CD4-positive, alpha-beta T cell treated with Interferon gamma for 1 hour (primary cell): ENCODE measurements at regions not wholly inside any gene's neighbourhood (a gene's known extent, or its start where the extent isn't known, plus 50 kb on each side); places are given as distances from the start of the nearest gene placed in this dataset.

Experiments used
- DNase-seq: peaks from one replicate; pipeline ENCODE4 v3.0.0-alpha.2; 2020

DNA sequence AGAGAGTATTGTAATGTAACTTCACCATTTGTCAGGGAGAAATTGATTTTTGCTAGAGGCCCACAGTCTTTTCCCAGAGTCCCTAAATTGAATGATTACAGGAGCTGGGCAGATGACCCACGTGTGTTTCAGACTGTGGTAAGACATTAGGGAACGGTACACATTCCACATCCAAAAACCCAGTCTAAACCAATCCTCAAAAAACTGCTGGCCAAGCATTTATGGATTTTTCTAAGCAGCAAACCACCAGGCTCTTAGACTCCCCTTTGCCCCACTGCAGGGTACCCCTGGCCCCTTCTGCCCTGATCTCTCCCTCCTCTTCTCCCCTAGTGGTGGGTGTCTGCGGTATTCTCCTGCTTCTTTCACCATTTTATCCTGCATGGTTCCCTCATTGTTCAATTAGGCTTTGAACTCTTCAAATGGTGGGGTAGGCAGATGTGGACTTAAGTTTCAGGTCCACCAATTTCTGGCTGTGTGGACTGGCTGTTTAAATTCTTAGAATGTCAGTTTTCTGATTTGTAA, 135.5 kb upstream of the SORCS3 start:
- DNase-seq: no peak

DNA sequence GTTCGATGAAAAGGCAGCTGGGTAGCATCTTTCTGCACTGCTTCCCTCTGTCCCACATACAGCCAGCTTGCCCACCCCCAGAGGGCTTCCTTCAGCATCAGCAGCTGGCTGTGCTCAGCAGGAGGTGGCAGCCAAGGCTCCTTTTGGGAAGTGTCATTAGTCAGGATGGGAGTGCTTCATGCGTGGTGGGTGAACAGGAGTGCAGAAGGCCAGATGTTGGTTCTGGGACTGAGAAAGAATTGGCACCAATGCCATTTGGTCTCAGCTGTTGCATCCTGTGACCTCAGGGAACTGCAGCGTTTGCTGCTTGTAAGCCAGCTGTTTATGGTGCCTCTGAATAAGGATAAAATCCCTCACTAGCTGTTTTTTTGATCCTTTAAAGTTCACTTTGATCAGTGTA, 131.1 kb upstream of the SORCS3 start:
- no peak for DNase-seq

DNA sequence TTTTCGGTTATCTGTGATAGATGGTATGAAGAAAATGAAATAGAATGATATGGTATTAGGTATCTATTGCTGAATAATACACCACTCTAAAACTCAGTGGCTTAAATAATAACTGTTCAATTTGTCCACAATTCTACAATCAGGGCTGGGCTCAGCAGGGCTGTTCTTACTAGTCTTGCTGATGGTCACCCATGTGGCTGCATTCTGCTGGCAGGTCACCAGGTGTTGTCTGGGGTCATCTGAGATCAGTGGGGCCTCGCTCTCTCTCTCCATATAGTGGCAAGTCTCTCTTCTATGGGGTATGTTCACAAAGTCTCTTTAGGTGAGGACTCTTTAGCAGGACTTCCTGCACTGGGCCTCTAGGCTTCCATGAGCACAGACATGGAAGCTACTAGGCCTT, 130.4 kb upstream of the SORCS3 start:
- no peak for DNase-seq

DNA sequence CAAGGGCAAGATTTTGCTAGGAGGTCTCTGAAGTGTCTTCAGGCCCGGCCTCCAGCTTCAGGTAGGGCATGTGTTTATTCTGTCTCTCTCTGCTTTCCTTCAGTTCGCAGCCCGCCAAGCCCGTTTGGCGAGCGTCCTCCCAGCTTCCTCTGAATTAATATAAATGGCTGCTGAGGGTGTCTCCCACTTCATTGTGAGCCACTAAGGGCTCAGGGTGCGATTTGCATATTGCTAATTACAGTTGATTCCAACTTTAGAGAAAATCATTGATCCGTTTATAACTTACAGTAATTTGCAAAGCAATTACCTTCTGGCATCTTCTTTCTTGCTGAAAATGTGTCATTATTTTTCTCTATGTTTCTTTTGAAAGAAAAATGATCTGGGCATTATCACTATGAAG, 128.3 kb upstream of the SORCS3 start:
- DNase-seq: no peak

DNA sequence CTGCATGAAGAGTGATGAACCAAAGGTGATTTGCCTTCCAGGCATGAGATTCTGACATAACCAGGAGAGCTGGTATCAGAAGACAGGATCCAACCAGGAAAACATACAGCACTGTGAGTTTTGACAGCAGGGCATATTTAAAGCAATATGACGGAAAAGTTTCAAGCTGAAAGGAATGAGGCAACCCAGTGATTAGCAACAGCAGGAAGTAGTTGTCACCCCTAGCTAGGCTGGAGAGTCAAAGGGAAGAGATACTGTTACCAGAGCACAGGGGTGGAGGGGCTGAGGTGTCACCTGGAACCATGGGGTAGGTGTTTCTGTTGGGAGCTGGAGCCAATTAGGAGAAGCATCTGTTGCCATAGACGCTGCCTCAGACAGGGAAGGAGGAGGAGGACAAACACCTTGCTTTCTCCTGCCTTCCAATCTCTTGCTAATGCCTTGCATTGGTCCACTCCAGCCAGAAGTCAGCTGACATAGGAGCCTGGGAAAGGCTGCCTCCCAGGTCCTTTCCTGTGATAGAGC, 125.4 kb upstream of the SORCS3 start:
- DNase-seq: no peak

DNA sequence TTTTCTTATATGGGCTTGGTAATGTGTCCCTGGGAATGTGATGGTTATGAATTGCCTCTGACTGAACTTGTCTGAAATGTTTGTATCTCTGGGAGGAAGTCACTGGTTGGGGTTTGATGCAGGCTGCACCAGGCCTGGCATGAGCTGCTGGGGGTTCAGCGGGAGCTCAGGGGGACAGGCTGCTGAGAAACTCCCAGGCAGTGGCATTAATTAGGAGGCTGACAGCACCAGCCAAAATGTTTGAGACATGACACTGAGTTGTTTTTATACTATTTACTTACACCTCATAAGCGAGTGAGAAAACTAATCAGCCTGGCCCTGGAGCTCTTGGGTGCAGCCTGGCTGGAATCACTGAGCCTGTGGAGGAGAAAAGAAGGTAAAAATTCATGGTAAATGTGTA, 124.1 kb upstream of the SORCS3 start:
- no peak for DNase-seq

DNA sequence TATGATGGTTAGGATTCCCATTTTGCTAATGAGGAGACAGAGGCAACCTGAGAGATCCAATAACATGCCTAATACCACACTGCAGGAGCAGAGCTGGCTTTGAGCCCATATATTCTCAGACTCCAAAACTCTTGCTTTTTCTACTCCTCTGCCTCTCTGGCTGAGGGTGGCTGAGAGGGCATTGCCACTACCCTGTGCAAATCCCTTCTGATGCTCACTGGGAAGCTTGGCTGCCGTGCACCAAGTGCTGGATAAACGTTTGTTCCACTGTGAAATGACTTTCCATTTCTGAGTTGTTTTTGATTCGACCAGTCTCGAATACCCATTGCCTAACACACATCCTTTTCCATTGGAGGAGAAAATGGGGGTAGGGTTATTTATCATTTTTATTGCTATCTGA, 123.1 kb upstream of the SORCS3 start:
- no peak for DNase-seq

DNA sequence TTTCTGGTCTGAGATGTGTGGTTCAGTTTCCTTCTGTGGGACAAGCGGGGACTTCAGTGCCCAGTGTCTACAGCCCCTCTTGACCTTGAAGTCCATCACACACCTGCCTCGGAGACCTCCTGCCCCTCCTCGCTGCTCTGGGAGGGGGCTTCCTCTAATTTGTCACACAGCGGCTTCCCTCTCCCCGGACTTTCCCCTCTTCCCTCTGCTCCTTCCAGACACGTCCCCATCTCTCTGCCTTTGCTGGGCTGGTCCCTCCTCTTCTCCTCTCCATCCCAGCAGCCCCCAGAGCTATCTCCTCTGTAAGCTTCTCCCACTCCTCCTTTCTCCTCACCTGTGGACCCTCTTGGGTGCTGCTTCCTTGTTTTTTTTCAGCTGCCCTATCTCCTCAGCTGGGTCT, 122.2 kb upstream of the SORCS3 start:
- DNase-seq: no peak

DNA sequence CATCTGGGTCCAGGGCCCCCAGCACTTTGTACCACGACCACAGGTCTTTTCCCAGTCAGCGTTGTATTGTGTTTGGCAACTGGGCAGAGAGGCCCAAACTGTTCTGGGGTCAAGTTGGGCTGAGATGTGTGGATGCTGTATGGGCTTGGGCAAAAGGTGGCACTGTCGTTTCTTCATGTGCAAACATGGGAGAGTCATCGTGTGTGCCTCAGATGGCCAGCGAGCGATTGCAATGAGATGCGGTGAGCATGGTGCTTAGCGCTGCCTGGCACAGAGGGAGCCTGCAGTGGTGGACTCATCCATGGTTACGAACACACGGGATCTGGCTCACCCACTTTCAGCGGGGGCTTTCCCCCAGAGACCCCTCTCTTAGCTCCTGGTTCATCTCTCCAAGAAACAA, 120.4 kb upstream of the SORCS3 start:
- no peak for DNase-seq

DNA sequence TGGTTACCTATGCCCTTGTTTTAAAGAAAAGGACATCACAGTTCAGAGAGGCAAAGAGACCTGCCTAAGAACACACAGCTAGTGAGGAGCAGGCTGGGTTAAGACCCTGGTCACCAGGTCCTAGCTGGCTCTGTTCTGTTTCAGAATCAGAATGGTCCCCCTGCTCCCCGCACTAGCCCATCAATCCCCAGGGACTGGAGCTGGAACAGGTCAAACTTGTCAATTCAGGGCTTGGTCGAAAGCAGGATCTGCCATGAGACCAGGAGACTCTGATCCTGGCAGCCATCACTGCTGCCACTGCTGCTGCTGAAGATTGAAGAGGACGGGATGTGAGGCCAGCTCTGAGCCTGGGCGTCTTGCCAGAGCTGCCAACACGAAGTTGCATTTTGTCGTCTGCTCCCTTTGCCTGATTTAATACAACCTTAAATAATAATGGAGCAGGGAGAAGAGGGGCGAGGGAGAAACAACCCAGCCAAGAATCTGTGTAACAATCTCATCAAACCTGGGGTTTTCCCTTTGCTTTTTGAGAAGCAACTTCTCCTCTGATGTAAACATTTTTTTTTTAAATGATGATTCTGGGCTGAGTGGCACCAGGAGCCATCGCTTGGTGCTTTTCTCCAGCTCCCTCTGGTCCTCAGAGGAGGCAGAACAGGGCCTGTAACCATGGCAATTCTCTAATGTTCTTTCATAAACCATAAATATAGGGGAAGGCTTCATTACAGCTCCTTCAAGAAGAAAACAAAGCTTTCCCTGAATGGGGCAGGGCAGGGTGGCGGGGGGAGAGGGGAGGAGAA, 119.0 kb upstream of the SORCS3 start:
- no peak for DNase-seq

DNA sequence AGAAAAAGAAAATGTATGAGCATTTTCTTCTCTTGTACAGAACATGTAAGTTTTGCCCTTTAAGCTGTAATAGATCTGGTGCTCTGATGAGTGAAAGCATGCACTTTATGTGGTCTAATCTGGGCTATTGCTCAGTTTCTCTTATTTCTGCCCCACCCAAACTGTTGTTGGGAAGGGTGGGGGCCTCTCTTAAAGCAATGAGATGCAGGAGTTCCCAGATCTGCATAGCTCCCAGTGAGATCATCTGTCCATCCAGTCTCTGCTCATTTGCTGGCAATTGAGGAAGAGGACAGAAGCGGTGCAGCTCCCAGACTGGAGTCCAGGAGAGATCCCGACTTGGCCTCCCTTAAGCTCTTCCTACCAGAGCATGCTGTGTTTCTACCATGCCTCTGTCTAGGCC, 114.9 kb upstream of the SORCS3 start:
- no peak for DNase-seq

DNA sequence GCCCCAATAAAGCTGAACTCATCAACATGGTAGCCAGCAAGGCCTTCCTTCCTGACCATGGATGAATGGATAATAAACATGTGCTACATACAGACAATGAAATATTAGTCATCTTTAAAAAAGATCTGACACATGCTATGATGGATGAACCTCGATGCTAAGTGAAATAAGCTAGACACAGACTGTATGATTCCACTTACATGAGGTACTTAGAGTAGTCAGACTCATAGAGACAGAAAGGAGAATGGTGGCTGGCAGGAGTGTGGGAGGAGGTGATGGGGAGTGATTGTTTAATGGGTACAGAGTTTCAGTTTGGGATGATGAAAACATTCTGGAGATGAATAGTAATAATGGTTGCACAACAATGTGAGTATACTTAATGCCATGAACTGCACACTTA, 114.1 kb upstream of the SORCS3 start:
- no peak for DNase-seq

DNA sequence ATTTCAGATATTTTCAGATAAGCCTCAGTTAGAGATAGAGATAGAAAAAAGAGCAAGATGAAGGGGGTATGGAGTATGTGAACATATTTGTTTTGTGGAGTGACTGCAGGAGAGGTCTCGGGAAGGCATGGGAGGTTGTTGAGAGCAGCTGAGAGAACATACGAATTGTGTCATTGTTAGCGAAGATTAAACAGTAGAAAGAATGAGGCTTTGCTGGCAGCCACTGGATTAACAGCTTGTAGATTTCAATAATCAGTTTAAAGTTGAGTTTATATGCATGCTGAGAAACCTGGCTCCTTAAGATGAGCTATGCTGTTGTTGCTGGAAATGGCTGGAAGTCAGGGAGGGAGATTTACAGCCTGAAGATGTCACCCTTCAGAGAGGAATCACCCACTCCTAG, 100.9 kb upstream of the SORCS3 start:
- DNase-seq: no peak

DNA sequence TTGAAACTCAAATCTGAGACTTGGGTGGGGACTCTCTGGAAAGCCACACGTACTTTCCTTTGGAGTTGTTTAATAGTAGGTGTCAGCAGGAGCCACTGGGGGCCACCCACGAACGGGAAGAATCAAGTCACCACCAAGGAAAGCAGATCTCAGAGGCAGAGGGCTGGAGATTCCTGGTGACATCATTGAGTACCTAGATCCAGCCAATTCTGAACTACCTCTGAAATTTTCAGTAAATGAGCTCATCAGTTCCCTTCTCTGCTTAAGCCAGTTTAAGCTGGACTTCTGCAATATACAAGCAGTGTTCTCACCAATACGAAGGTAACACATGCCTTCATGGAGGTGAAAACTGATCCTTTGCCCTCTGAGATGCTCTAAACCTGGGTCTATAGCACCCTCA, 99.3 kb upstream of the SORCS3 start:
- DNase-seq: no peak

DNA sequence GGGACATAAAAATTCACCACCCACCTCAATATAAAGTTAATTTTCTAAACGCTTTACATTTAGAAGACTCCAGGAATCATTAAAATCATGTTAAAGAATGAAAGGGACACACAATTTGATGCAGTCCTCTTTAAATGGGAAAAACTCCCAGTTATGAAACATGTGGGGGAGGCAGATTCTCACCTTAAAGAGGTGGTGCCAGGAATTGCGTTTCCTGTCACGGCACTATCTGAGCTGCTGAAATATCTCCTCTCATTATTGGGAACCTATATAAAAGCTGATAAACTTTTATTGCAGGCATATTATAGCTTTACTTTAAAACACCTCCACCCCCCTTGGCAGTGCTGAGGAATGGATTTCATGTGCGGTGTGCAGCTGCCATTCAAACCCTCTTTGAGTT, 94.8 kb upstream of the SORCS3 start:
- DNase-seq: no peak

DNA sequence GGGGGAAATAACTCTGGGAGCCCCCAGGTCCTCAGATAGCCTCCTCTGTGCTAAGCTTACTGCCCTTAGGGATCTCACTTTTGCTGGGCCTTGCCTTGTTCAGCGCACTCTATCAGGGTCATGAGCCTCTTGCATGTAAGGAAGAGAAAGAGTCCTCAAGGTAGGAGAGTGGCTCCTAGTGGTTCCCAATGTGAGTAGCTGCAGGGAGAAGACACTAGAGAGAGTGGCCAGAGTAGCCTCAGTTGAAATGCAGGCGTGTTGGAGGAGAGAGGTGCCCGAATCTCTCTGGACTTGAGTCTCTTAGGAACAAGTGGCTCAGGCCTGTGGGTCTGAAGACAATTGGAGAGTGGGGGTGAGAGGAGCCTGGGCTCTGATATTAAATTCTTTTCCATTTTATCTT, 94.3 kb upstream of the SORCS3 start:
- DNase-seq: no peak

DNA sequence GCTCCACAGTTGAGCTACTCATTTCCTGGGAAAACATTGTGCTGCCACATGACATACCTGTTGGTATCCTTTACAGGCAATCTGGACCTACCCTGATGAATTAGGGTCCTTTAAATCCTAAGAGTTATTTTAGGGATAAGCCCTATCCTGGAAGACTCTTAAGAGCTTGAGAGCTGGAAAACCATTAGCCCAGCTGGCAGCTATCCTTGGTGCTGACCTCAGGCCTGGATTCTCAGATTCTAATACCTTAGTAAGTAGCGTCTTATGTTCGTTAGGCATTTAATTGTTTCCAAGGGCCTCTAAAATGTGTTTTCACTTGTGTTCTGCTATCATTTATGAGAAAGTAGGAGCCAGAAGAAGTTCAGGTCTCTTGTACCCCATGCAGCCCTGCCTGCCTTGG, 93.0 kb upstream of the SORCS3 start:
- DNase-seq: no peak

DNA sequence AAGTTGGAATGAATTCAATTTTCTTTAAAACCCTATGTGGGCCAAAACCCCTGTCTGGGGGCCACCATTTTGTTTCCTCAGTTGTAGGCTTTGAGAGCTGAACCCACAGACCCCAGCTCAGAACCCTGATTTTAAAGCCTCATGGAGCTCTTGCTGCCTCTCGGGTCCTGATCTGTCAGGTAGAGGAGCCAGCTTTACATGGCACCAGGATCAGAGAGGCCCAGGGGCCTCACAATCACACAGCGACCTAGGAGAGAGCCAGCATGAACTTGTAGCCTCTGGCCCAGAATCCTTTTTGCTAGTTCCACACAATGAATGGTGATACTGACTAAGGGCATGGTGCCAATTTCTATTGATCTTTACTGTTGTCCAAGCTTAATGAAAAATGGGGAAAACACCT, 84.3 kb upstream of the SORCS3 start:
- DNase-seq: no peak

DNA sequence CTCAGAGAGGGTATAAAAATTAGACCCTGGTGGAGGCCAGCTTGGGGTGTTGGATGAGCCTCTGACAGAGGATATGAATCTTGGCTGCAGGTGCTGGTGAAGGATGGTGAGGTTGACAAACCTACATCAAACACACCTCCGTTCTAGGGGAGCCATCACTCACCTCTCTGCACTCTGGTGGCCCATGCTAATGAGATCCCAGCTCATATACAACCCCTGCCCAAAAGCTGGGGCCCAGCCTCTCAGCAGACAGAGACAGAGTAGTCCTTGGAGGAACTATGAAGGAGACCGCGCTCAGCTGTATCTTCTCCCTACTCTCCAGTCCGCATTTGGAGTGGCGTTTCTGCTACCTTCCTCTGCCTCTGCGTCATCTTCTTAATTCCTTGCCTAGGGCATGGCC, 83.1 kb upstream of the SORCS3 start:
- DNase-seq: no peak

DNA sequence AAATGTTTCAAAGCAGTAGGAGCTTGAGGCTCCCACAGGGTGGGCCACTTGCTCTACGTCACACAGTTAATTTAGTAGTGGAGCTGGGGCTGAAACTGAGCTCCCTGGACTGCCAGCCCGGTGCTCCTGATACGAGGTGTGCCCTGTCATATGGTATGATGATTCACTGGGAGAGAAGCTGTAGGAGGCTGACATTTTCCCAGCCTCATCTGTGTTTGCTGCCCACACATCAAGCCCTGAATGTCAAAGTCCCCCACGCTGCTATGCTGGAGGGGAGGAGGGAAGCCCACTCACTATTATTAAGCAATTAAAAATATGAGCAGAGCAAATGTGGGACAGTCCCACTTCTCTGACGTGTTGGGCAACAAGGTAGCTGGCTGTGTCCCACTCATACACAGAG, 81.2 kb upstream of the SORCS3 start:
- DNase-seq: no peak

DNA sequence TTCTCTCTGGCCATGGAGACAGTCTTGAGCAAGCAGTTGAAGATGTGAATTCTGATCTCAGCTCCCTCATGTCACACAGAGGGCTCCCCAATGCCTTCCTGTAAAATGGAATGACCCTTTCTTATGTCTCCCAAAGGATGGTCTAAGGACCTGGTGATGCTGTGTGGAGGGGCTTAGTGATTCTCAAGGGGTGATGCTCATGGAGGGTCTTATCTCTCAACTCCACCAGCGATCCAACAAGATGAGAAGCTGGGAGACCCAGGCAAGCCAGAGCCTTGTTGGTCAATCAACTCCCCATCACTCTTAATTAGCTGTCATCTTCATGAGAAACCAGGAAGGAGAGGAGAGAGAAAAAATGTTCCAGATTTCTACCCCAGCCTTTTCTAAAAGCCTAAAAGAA, 78.0 kb upstream of the SORCS3 start:
- DNase-seq: no peak

DNA sequence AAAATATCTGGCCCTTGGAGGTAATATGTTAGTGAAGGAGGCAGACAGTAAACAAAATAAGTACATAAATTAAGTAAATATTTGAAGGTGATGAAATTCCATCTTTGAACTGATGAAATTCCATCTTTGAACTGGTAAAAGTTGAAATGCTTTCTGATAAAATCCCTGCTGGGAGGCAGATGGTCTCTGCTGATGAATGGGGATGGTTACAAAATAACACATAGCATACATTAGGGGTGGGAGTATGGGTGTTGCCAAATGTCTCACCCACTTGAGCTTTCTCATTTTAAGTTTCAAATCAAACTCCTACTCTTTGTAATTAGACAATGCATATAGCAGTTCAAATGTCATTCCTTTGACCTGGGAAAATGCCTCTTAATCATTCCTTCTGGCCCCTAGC, 77.5 kb upstream of the SORCS3 start:
- no peak for DNase-seq

DNA sequence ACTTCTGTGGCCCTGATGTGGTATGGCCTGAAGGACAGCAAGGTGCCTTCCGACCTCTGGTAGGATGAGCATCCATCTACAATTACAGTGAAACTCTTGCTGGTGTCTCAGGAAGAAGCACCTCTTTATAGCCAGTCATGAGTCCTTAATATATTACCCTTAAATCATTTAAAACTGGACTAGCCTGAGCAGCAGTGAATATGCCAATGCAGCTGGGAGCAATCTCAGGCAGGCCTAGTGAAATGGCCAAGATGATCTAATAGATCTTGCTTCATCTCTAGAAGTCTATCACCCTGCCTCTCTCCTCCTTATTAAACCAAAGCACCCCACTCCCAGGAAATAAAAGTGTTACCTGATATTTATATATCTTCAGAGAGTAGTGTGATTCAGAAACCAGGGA, 66.7 kb upstream of the SORCS3 start:
- DNase-seq: no peak

DNA sequence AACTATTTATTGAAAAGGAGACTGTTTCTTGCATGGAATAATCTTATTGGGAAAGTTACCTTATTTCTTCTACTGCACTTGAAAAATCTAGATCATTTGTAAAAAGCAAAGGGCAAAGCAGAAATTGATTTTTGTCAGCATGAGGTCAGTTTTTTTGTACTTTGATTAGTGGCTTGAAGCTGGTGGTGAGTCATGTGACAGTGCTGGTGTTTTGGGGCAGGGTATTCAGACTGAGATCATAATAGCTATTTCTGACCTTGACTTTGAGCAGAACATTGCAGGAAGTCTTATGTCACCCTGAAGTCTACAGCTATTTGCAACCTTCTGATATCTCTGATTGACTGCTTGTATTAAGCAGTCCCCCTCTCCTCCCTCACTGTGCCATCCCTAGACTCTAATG, 66.3 kb upstream of the SORCS3 start:
- DNase-seq: no peak

DNA sequence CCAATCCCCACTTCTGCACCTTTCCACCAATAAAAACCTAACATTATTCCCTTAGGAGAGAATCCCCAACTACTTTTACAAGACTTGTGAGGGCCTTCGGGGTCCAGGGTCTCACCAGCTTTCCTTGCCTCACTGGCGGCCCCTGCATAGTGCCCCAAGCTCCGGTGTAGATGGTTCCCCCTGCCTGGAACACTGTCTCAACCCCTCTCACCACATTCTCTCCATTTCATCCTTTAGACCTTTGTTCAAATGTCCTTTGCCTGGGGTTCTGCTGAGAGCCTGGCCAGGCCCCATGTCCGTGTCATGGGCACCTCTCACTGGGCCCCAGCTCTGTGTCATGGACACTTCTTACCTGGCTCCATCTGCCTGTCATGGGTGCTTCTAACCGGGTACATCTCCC, 64.5 kb upstream of the SORCS3 start:
- DNase-seq: no peak
